ENCODE measurements at regions not wholly inside any gene's neighbourhood (a gene's known extent, or its start where the extent isn't known, plus 50 kb on each side); places are given as distances from the start of the nearest gene placed in this dataset.

DNA sequence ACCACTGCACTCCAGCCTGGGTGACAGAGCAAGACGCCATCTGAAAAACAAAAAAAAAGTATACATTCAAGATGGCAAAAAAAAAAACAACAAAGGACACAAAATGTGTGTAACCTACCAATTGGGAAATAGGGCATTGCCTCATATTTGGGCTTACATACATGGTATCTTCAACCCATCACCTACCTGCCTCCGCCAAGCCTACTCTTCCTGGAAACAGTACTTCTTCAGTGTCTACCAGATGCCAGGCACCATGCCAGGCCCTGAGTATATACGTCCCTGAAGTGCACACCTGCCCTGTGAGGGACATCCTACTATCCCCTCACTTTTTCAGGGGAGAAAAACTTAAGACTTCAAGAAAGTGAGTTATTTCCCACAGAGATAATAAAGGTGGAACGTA lies 160.2 kb downstream of the TOMM20 start:
- Histone ChIP-seq H3K27me3 (ENCODE audit: insufficient read depth, poor library complexity, severe bottlenecking) (no peaks in the 10 kb centered on the region), H3K27ac (replicated peaks) (peak overlapping the region; percentile 39), H3K4me3 (replicated peaks; ENCODE audit: insufficient read depth, low read length) (no peak overlapping the region)
- DNase-seq (ENCODE audit: low read depth in 1 of 2, low spot score in 1 of 2) = peak in 1 of 2 experiments; percentile 65
- TF ChIP-seq GABPA (IDR thresholded peaks at IDR 0.05; ENCODE audit: low read depth) = no peak
- no peak for TF ChIP-seq CTCF (IDR thresholded peaks at IDR 0.05; ENCODE audit: insufficient read depth, low read length)
- TF ChIP-seq, protein P1, sequence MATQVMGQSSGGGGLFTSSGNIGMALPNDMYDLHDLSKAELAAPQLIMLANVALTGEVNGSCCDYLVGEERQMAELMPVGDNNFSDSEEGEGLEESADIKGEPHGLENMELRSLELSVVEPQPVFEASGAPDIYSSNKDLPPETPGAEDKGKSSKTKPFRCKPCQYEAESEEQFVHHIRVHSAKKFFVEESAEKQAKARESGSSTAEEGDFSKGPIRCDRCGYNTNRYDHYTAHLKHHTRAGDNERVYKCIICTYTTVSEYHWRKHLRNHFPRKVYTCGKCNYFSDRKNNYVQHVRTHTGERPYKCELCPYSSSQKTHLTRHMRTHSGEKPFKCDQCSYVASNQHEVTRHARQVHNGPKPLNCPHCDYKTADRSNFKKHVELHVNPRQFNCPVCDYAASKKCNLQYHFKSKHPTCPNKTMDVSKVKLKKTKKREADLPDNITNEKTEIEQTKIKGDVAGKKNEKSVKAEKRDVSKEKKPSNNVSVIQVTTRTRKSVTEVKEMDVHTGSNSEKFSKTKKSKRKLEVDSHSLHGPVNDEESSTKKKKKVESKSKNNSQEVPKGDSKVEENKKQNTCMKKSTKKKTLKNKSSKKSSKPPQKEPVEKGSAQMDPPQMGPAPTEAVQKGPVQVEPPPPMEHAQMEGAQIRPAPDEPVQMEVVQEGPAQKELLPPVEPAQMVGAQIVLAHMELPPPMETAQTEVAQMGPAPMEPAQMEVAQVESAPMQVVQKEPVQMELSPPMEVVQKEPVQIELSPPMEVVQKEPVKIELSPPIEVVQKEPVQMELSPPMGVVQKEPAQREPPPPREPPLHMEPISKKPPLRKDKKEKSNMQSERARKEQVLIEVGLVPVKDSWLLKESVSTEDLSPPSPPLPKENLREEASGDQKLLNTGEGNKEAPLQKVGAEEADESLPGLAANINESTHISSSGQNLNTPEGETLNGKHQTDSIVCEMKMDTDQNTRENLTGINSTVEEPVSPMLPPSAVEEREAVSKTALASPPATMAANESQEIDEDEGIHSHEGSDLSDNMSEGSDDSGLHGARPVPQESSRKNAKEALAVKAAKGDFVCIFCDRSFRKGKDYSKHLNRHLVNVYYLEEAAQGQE (IDR thresholded peaks at IDR 0.05; ENCODE audit: insufficient replicate concordance, low read depth) = no peak
- no peak for TF ChIP-seq POLR2AphosphoS5 (IDR thresholded peaks at IDR 0.05; ENCODE audit: low read depth)
- TF ChIP-seq SPI1 (IDR thresholded peaks at IDR 0.05; ENCODE audit: borderline replicate concordance, low read depth) = no peak

- TF ChIP-seq, protein P1 (IDR thresholded peaks at IDR 0.05; ENCODE audit: insufficient replicate concordance, low read depth) = no peak
- TF ChIP-seq SPI1 (IDR thresholded peaks at IDR 0.05; ENCODE audit: borderline replicate concordance, low read depth) (no peak), POLR2AphosphoS5 (IDR thresholded peaks at IDR 0.05; ENCODE audit: low read depth) (no peak), CTCF (IDR thresholded peaks at IDR 0.05; ENCODE audit: insufficient read depth, low read length) (no peak), GABPA (IDR thresholded peaks at IDR 0.05; ENCODE audit: low read depth) (no peak)
- Histone ChIP-seq H3K27ac (replicated peaks) (0 out of 2 replicates have a peak overlapping the region, but pooled peaks have one; percentile 39), H3K4me3 (replicated peaks; ENCODE audit: insufficient read depth, low read length) (no peak overlapping the region), H3K27me3 (ENCODE audit: insufficient read depth, poor library complexity, severe bottlenecking) (no peaks in the 10 kb centered on the region)
- DNase-seq (ENCODE audit: low read depth in 1 of 2, low spot score in 1 of 2) = no peak
Observed at GRCh38 chr1:234967121-234967520, 161.5 kb downstream of the TOMM20 start.

DNA sequence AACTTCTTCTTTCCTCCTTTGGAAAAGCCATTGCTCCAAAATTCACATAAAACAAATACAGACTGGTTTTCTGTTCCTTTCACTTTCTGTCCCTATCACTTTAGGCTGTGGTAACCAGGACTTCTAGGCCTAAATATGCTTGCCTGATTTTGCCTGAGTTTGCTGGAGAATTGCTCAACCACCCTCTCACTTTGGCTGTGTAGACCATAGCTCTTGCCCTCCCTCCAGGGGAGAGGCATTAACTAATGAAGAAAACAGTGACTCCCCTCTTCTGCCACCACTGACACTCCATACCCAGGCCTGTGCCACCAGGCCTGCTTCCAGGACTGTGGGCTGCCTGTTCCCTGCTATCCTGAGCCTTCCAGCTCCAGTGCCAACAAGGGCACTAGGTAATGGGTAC lies 163.5 kb downstream of the TOMM20 start:
- H3K27ac ChIP-seq (replicated peaks) = peak overlapping the region; percentile 97
- H3K27me3 ChIP-seq (ENCODE audit: insufficient read depth, poor library complexity, severe bottlenecking) = no peaks in the 10 kb centered on the region
- H3K4me3 ChIP-seq (replicated peaks; ENCODE audit: insufficient read depth, low read length) = no peak overlapping the region
- TF ChIP-seq, protein P1 (IDR thresholded peaks at IDR 0.05; ENCODE audit: insufficient replicate concordance, low read depth) = no peak
- peak in 1 of 2 experiments; percentile 67 for DNase-seq (ENCODE audit: low read depth in 1 of 2, low spot score in 1 of 2)

Data from HL-60 (cell line).